ENCODE measurements at regions not wholly inside any gene's neighbourhood (a gene's known extent, or its start where the extent isn't known, plus 50 kb on each side); places are given as distances from the start of the nearest gene placed in this dataset.

DNA sequence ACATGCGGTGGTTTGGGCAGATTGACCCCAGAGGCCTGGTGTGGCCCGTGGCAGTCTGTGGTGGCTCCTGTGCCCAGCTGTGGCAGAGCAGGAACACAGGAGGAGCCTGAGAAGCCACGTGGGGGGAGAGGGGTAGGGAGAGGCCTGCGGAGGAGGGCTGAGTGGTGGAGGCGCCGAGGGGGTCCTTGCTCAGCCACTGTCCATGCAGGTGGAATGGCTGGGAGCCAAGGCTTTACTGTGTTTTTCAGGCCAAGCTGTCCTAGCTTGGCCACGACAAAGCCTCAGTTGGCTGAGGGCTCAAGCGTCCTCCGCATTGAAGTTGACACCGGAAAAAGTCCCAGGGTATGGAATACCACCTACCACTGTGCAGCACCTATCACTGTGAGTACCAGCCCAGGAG lies 107.0 kb downstream of the VEGFA start:
- TF ChIP-seq CTCF (IDR thresholded peaks at IDR 0.05): no peak
- Histone ChIP-seq H3K9me3 (no peaks in the 10 kb centered on the region), H3K36me3 (no peaks in the 10 kb centered on the region), H3K27me3 (no peaks in the 10 kb centered on the region), H3K4me1 (ENCODE audit: control insufficient read depth in 1 of 2, insufficient read depth in 1 of 2, low read depth in 1 of 2, low read length in 1 of 2) (no peaks in the 10 kb centered on the region), H3K4me3 (ENCODE audit: low read depth in 1 of 2, low read length in 1 of 2) (no peak overlapping the region), H3K27ac (no peak overlapping the region)

DNA sequence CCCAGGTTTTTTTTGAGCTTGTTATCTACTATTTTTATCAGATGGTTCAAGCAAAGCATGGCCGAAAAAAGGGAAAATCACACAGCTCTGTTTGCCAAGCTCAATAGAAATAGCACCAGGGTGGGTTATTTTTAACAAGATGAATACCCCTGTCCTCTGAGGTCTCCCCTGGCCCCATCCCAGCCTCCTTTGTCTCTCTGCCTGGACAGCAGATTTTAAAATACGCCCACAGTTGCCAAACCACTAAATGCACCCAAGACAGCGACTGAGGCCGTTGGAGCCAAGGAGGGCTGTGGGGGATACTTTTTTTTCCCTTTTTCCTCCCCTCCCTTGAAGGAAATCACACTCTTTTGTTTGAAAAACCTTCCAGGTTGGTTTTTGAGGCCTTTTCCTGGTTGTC lies 106.6 kb downstream of the VEGFA start:
- no peaks in the 10 kb centered on the region for H3K4me1 ChIP-seq (ENCODE audit: control insufficient read depth in 1 of 2, insufficient read depth in 1 of 2, low read depth in 1 of 2, low read length in 1 of 2)
- no peaks in the 10 kb centered on the region for H3K9me3 ChIP-seq
- H3K27me3 ChIP-seq: no peaks in the 10 kb centered on the region
- TF ChIP-seq CTCF (IDR thresholded peaks at IDR 0.05): no peak
- H3K36me3 ChIP-seq: no peaks in the 10 kb centered on the region
- no peak overlapping the region for H3K4me3 ChIP-seq (ENCODE audit: low read depth in 1 of 2, low read length in 1 of 2)
- H3K27ac ChIP-seq: no peak overlapping the region

DNA sequence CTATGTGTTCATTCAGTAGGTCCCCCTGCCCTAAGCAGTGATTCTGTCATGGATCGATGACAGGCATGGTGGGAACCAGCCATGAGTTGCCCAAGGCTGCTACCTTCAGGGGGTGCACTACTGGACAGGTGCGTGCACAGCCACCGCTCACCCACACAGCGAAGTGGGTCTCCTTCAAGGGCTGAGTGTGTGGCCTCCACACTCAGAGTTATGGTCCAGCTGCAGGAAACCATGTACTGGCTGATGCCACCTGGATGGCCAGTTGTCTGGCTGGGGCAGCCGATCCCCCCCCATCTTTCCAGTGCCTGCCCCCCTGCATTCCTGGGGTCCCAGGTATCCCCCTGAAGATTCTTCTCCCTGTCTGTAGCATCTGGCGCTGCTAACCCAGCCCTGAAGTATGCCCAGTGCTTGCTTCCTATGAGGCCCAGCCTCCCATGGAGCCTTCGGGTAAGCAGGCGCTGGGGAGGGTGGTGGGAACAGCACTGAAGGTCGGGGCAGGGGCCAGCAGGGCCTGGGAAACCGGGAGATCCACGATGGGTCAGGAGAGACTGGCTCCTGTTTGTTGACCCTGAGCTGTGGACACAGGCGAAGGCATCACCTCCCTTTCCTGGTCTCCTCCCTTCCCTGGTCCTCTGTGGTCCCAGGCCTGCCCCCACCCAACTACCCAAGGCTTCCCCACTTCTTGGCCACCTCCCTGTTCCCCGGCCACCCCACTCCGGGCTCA lies 106.0 kb downstream of the VEGFA start:
- Histone ChIP-seq H3K9me3 (no peaks in the 10 kb centered on the region), H3K4me1 (ENCODE audit: control insufficient read depth in 1 of 2, insufficient read depth in 1 of 2, low read depth in 1 of 2, low read length in 1 of 2) (no peaks in the 10 kb centered on the region), H3K4me3 (ENCODE audit: low read depth in 1 of 2, low read length in 1 of 2) (no peak overlapping the region), H3K27me3 (no peaks in the 10 kb centered on the region), H3K27ac (no peak overlapping the region), H3K36me3 (no peaks in the 10 kb centered on the region)
- TF ChIP-seq CTCF (IDR thresholded peaks at IDR 0.05): no peak

GRCh38 chr6:43874814-43875590 lies 105.0 kb downstream of the VEGFA start:
- TF ChIP-seq CTCF (IDR thresholded peaks at IDR 0.05): no peak
- no peak overlapping the region for H3K27ac ChIP-seq
- no peaks in the 10 kb centered on the region for H3K36me3 ChIP-seq
- H3K27me3 ChIP-seq: no peaks in the 10 kb centered on the region
- no peak overlapping the region for H3K4me3 ChIP-seq (ENCODE audit: low read depth in 1 of 2, low read length in 1 of 2)
- no peaks in the 10 kb centered on the region for H3K9me3 ChIP-seq
- no peaks in the 10 kb centered on the region for H3K4me1 ChIP-seq (ENCODE audit: control insufficient read depth in 1 of 2, insufficient read depth in 1 of 2, low read depth in 1 of 2, low read length in 1 of 2)

GRCh38 chr6:43873806-43874714 lies 104.0 kb downstream of the VEGFA start:
- Histone ChIP-seq H3K4me3 (ENCODE audit: low read depth in 1 of 2, low read length in 1 of 2) (no peak overlapping the region), H3K9me3 (no peaks in the 10 kb centered on the region), H3K36me3 (no peaks in the 10 kb centered on the region), H3K27me3 (no peaks in the 10 kb centered on the region), H3K27ac (no peak overlapping the region), H3K4me1 (ENCODE audit: control insufficient read depth in 1 of 2, insufficient read depth in 1 of 2, low read depth in 1 of 2, low read length in 1 of 2) (no peaks in the 10 kb centered on the region)
- no peak for TF ChIP-seq CTCF (IDR thresholded peaks at IDR 0.05)

All from neutrophil (primary cell).